GM12872 (cell line): ENCODE measurements at regions not wholly inside any gene's neighbourhood (a gene's known extent, or its start where the extent isn't known, plus 50 kb on each side); places are given as distances from the start of the nearest gene placed in this dataset.

Experiments used
- TF ChIP-seq, protein P1 (sequence below): IDR thresholded peaks from 3 replicates; pipeline ENCODE4 v1.5.1; 2011; ENCODE audit warnings: low read depth, mild to moderate bottlenecking, low read length, moderate library complexity; ENCODE audit not compliant: insufficient read depth

DNA sequence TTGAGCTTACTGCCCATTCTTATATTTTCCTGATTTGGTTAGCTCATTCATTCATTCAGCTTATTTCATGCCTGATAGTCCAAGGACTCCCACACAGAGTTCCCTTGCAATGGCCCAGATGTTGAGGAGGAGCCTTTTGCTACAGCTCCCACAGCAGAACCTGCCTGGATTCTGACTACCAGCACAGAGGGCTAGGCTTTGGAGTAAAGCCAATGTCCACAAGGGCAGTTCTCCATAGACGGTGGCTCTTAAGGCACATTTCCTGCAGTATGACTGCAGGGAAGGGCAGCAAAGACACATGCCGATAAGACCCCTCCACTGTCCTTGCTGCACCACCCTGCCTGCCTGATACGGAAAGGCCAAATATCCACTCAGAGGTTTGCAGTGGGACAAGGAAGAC lies 112.3 kb upstream of the SYNDIG1 start:
- TF ChIP-seq, protein P1, sequence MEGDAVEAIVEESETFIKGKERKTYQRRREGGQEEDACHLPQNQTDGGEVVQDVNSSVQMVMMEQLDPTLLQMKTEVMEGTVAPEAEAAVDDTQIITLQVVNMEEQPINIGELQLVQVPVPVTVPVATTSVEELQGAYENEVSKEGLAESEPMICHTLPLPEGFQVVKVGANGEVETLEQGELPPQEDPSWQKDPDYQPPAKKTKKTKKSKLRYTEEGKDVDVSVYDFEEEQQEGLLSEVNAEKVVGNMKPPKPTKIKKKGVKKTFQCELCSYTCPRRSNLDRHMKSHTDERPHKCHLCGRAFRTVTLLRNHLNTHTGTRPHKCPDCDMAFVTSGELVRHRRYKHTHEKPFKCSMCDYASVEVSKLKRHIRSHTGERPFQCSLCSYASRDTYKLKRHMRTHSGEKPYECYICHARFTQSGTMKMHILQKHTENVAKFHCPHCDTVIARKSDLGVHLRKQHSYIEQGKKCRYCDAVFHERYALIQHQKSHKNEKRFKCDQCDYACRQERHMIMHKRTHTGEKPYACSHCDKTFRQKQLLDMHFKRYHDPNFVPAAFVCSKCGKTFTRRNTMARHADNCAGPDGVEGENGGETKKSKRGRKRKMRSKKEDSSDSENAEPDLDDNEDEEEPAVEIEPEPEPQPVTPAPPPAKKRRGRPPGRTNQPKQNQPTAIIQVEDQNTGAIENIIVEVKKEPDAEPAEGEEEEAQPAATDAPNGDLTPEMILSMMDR, result no peak

DNA sequence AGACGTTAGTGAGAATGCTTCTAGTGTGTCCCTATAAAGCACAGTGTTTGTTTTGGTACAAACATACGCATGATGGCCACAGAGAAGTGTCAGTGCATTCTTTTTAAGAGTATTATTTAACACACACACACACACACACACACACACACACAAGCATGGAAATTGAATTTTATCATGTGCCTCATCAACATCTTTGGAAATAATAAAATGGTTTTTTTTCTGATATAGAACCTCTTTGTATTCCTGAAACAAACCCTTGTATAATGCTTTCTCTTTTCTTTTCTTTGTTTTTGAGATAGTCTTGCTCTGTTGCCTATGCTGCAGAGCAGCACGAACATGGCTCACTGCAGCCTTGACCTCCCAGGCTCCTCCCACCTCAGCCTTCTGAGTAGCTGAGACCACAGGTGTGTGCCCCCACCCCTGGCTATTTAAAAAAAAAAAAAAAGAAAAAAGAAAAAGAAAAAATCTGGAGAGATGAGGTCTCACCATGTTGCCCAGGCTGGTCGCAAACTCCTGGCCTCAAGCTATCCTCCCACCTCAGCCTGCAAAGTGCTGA lies 116.2 kb upstream of the SYNDIG1 start:
- TF ChIP-seq, protein P1, result no peak

DNA sequence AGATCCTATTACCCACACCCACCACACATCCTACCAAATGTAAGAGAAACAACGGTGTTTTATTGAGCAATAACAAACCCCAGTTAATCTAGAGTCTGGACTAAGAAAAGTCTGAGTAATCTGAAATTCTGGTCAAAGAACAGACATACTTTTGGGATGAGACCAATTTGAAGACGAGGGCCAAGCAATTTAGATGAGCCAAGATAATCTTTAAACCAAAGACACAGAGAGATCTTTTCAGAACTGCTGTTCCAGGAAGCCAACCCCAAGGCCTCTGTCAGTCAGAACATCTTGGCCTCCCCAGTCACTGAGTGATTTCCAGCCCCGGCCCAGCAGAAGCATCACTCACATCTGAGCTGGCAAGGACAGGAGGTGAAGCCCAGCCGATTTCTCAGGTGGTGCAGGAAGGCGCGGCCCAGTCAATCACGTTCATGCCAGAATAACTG lies 118.5 kb upstream of the SYNDIG1 start:
- TF ChIP-seq, protein P1, result no peak

DNA sequence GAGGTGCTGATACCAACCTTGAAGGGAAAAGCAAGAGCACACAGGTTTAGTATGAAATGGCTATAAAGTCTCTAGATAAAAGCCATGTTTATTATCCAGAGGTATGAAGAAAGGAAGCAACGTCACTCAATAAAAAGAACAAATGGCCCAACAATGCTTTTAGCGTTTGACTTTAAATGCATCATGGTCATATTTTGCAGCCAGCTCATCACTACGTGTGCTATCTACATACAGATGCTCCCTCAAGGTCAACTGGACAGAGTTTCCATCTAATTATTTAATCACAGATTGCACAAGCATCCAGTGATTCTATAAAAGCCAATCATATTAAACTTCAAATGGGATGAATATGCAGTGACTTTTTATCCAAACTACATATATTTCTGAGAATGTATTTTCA lies 127.6 kb upstream of the SYNDIG1 start:
- TF ChIP-seq, protein P1, result no peak

DNA sequence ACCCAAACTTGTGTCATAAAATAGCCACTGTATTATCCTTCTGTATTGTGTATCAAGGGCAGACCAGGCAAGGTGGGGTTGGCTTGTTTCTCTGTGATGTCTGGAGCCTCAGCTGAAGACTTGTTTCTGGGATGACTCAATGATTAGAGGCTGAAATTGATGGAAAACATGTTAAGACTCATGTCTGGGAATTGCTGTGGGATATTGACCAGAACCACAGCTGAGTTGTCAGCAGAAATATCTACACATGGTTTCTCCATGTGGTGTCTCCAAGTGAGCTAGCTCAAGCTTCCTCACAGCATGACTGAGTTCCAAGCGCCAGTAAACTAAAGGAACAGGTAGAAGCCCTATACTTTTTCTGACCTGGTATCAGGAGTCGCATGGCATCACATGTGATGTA lies 128.5 kb upstream of the SYNDIG1 start:
- TF ChIP-seq, protein P1, result no peak

DNA sequence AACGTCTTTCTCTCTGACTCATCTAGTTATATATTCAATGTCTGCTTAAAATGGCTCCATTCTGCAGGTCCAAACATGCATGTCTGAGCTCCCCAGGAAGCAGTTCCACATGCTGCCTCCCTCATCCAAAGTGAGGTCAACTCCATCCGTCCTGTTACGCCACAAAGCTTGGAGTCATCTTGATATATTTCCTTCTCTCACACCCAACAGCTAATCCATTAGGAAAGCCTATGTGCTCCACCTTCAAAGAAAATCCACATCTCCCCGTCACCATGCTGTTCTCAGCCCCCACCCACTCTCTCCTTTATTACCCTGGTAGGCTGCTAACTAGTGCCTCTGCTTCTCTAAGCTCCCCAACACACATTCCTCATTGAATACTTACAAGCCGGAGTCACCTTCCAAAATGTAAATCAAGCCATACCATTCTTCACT lies 130.2 kb upstream of the SYNDIG1 start:
- TF ChIP-seq, protein P1, result no peak

DNA sequence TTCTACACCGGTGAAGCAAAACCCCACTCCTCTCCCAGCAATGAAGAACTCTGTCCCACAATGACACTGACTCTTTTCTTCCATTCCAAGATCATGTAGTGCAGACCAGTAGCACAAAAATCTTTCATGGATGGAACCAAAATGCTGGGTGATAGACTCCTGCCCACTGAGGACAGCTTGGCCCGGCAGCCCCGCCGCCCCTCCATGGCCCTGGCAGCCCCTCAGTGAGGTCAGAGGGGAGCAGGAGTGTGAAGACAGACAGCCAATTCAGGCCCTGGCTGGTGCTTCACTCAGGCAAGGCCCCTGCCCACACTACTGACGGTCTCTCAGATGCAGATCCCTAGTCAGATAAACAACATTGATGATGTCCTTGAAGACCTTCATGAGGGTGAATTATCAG lies 131.9 kb upstream of the SYNDIG1 start:
- TF ChIP-seq, protein P1, result no peak
